ENCODE measurements at regions not wholly inside any gene's neighbourhood (a gene's known extent, or its start where the extent isn't known, plus 50 kb on each side); places are given as distances from the start of the nearest gene placed in this dataset.

- TF ChIP-seq CTCF (IDR thresholded peaks at IDR 0.05), result no peak
- TF ChIP-seq POLR2A (IDR thresholded peaks at IDR 0.05), result no peak
- TF ChIP-seq POLR2AphosphoS5 (IDR thresholded peaks at IDR 0.05), result no peak
Observed at GRCh38 chr13:77423296-77423695, 96.4 kb upstream of the MYCBP2 start.

Measured in breast epithelium (tissue), 3 donors.